GM23338 (cell line): ENCODE measurements at regions not wholly inside any gene's neighbourhood (a gene's known extent, or its start where the extent isn't known, plus 50 kb on each side); places are given as distances from the start of the nearest gene placed in this dataset.
A peak's percentile ranks its signal among the peaks of the same experiment; 100 is the strongest.

Experiments
- ATAC-seq: fragments of 200-7000 bp; cut with Tn5 transposase; 3 replicates; pipeline ENCODE4 v1.9.1; 2020
- DNase-seq: peaks from one replicate; pipeline ENCODE4 v3.0.0-alpha.2; 2015; ENCODE audit warnings: low spot score
- H2AFZ ChIP-seq: fragments of 200-600 bp; sonication (generic); 2 replicates; pipeline ENCODE4 v1.8.0; 2016; ENCODE audit warnings: antibody characterized with exemption, mild to moderate bottlenecking, moderate library complexity
- H3F3A ChIP-seq: fragments of 200-600 bp; sonication (generic); replicated peaks from 2 replicates; pipeline ENCODE4 v1.8.0; 2017; ENCODE audit warnings: antibody characterized with exemption, mixed run types, low read depth
- H3K27ac ChIP-seq: fragments of 200-600 bp; sonication (generic); 2 replicates; pipeline ENCODE4 v1.6.1; 2016; ENCODE audit warnings: low read depth
- H3K27me3 ChIP-seq: fragments of 200-600 bp; sonication (generic); 2 replicates; pipeline ENCODE4 v1.8.0; 2016; ENCODE audit warnings: mild to moderate bottlenecking, mixed run types, moderate library complexity; ENCODE audit not compliant: insufficient read depth
- H3K36me3 ChIP-seq: fragments of 200-600 bp; sonication (generic); 2 replicates; pipeline ENCODE4 v1.8.0; 2016; ENCODE audit warnings: mild to moderate bottlenecking; ENCODE audit not compliant: insufficient read depth
- H3K4me1 ChIP-seq: fragments of 200-600 bp; sonication (generic); 2 replicates; pipeline ENCODE4 v1.8.0; 2016; ENCODE audit warnings: mild to moderate bottlenecking, moderate library complexity; ENCODE audit not compliant: insufficient read depth
- H3K4me2 ChIP-seq: fragments of 200-600 bp; sonication (generic); 2 replicates; pipeline ENCODE4 v1.7.1; 2017; ENCODE audit warnings: mixed run types
- H3K4me3 ChIP-seq: fragments of 200-600 bp; sonication (generic); 2 replicates; pipeline ENCODE4 v1.6.1; 2016; ENCODE audit warnings: mixed run types
- H3K79me2 ChIP-seq: fragments of 200-600 bp; sonication (generic); replicated peaks from 2 replicates; pipeline ENCODE4 v1.8.0; 2017; ENCODE audit warnings: mild to moderate bottlenecking; ENCODE audit not compliant: insufficient read depth
- H3K9me2 ChIP-seq: fragments of 200-600 bp; sonication (generic); 2 replicates; pipeline ENCODE4 v1.8.0; 2017; ENCODE audit not compliant: insufficient read depth
- H4K20me1 ChIP-seq: fragments of 200-600 bp; sonication (generic); replicated peaks from 2 replicates; pipeline ENCODE4 v1.8.0; 2017; ENCODE audit warnings: mild to moderate bottlenecking; ENCODE audit not compliant: insufficient read depth
- H3K27ac Mint-ChIP-seq: 2 replicates; pipeline ENCODE4 v1.8.0; 2020; ENCODE audit warnings: inconsistent platforms, mild to moderate bottlenecking, moderate library complexity, mixed read lengths
- H3K27me3 Mint-ChIP-seq: 3 replicates; pipeline ENCODE4 v1.8.0; 2022; ENCODE audit warnings: low read depth, mild to moderate bottlenecking, moderate library complexity, mixed read lengths, inconsistent platforms; ENCODE audit not compliant: insufficient read depth, poor library complexity
- H3K36me3 Mint-ChIP-seq: 3 replicates; pipeline ENCODE4 v1.8.0; 2021; ENCODE audit warnings: low read depth, mild to moderate bottlenecking, inconsistent platforms, moderate library complexity, mixed read lengths
- H3K4me1 Mint-ChIP-seq: 3 replicates; pipeline ENCODE4 v1.8.0; 2020; ENCODE audit warnings: mild to moderate bottlenecking, inconsistent platforms, mixed read lengths
- H3K4me3 Mint-ChIP-seq: 3 replicates; pipeline ENCODE4 v1.8.0; 2021; ENCODE audit warnings: moderate library complexity, mild to moderate bottlenecking, inconsistent platforms, mixed read lengths
- H3K9me3 Mint-ChIP-seq: 3 replicates; pipeline ENCODE4 v1.8.0; 2020; ENCODE audit warnings: moderate library complexity, mild to moderate bottlenecking, inconsistent platforms, mixed read lengths
- CREB1 ChIP-seq: fragments of 250-450 bp; sonication (Bioruptor Pico); IDR thresholded peaks from 2 replicates; pipeline ENCODE4 v1.5.0; 2020; ENCODE audit warnings: low read depth, mild to moderate bottlenecking, moderate library complexity
- ETS1 ChIP-seq: IDR thresholded peaks from 2 replicates; pipeline ENCODE4 v1.6.1; 2016; ENCODE audit warnings: antibody characterized with exemption
- EZH2phosphoT487 ChIP-seq: fragments of 200-600 bp; sonication (generic); IDR thresholded peaks from one replicate; pipeline ENCODE4 v1.8.1; 2018; ENCODE audit warnings: antibody characterized with exemption; ENCODE audit not compliant: unreplicated experiment
- JUNB ChIP-seq: IDR thresholded peaks from one replicate; pipeline ENCODE4 v1.6.1; 2016; ENCODE audit warnings: antibody characterized with exemption; ENCODE audit not compliant: unreplicated experiment
- NANOG ChIP-seq: IDR thresholded peaks from 2 replicates; pipeline ENCODE4 v1.6.1; 2016; ENCODE audit warnings: antibody characterized with exemption, borderline replicate concordance
- POLR2AphosphoS5 ChIP-seq: IDR thresholded peaks from 2 replicates; pipeline ENCODE4 v1.6.1; 2016; ENCODE audit warnings: antibody characterized with exemption, low read depth
- STAT1 ChIP-seq: IDR thresholded peaks from one replicate; pipeline ENCODE4 v1.6.1; 2016; ENCODE audit warnings: antibody characterized with exemption; ENCODE audit not compliant: unreplicated experiment
- ZNF114 ChIP-seq: fragments of 250-450 bp; sonication (Bioruptor Pico); IDR thresholded peaks from 2 replicates; pipeline ENCODE4 v1.5.0; 2020; ENCODE audit warnings: mild to moderate bottlenecking, moderate library complexity
- ZNF331 ChIP-seq: fragments of 250-450 bp; sonication (Bioruptor Pico); IDR thresholded peaks from 2 replicates; pipeline ENCODE4 v1.5.0; 2020; ENCODE audit warnings: low read depth, mild to moderate bottlenecking, moderate library complexity
- TF ChIP-seq, protein P1 (sequence below): IDR thresholded peaks from one replicate; pipeline ENCODE4 v1.6.1; 2018; ENCODE audit warnings: antibody characterized with exemption; ENCODE audit not compliant: unreplicated experiment
- TF ChIP-seq, protein P2 (sequence below), 2 experiments: fragments of 200-600 bp in 1 of 2; sonication (generic) in 1 of 2; conservative IDR thresholded peaks; 2 replicates each; pipeline versions ENCODE4 v1.5.1 to v1.6.1; 2016 to 2017; ENCODE audit warnings: antibody characterized with exemption in 2 of 2, low read depth in 2 of 2, mild to moderate bottlenecking in 2 of 2, moderate library complexity in 1 of 2

- Histone ChIP-seq H3K36me3 (no peaks in the 10 kb centered on the region), H3K27ac (no peak overlapping the region), H2AFZ (peak overlapping the region; percentile 83), H3K79me2 (no peaks in the 10 kb centered on the region), H3F3A (peaks cover 15% of the 10 kb centered on the region), H3K4me3 (no peak overlapping the region), H3K4me1 (peaks cover 14% of the 10 kb centered on the region), H4K20me1 (no peaks in the 10 kb centered on the region), H3K27me3 (no peaks in the 10 kb centered on the region), H3K4me2 (no peak overlapping the region), H3K9me2 (no peaks in the 10 kb centered on the region)
- Mint-ChIP-seq H3K27me3 (peaks cover 39% of the 10 kb centered on the region), H3K4me3 (no peak overlapping the region; the same call in 2 of the 3 replicates), H3K9me3 (peaks cover 18% of the 10 kb centered on the region), H3K4me1 (peaks cover 25% of the 10 kb centered on the region), H3K27ac (peak overlapping the region; percentile 40; the same call in 1 of the 2 replicates), H3K36me3 (peaks cover 13% of the 10 kb centered on the region)
- ATAC-seq (peak; percentile 22), DNase-seq (no peak)
- no peak for TF ChIP-seq EZH2phosphoT487
- no peak for TF ChIP-seq ZNF114 (CRISPR knock-in tag)
- TF ChIP-seq NANOG: no peak
- TF ChIP-seq STAT1: no peak
- TF ChIP-seq, protein P1, sequence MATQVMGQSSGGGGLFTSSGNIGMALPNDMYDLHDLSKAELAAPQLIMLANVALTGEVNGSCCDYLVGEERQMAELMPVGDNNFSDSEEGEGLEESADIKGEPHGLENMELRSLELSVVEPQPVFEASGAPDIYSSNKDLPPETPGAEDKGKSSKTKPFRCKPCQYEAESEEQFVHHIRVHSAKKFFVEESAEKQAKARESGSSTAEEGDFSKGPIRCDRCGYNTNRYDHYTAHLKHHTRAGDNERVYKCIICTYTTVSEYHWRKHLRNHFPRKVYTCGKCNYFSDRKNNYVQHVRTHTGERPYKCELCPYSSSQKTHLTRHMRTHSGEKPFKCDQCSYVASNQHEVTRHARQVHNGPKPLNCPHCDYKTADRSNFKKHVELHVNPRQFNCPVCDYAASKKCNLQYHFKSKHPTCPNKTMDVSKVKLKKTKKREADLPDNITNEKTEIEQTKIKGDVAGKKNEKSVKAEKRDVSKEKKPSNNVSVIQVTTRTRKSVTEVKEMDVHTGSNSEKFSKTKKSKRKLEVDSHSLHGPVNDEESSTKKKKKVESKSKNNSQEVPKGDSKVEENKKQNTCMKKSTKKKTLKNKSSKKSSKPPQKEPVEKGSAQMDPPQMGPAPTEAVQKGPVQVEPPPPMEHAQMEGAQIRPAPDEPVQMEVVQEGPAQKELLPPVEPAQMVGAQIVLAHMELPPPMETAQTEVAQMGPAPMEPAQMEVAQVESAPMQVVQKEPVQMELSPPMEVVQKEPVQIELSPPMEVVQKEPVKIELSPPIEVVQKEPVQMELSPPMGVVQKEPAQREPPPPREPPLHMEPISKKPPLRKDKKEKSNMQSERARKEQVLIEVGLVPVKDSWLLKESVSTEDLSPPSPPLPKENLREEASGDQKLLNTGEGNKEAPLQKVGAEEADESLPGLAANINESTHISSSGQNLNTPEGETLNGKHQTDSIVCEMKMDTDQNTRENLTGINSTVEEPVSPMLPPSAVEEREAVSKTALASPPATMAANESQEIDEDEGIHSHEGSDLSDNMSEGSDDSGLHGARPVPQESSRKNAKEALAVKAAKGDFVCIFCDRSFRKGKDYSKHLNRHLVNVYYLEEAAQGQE: no peak
- TF ChIP-seq ZNF331 (CRISPR knock-in tag): no peak
- TF ChIP-seq, protein P2, sequence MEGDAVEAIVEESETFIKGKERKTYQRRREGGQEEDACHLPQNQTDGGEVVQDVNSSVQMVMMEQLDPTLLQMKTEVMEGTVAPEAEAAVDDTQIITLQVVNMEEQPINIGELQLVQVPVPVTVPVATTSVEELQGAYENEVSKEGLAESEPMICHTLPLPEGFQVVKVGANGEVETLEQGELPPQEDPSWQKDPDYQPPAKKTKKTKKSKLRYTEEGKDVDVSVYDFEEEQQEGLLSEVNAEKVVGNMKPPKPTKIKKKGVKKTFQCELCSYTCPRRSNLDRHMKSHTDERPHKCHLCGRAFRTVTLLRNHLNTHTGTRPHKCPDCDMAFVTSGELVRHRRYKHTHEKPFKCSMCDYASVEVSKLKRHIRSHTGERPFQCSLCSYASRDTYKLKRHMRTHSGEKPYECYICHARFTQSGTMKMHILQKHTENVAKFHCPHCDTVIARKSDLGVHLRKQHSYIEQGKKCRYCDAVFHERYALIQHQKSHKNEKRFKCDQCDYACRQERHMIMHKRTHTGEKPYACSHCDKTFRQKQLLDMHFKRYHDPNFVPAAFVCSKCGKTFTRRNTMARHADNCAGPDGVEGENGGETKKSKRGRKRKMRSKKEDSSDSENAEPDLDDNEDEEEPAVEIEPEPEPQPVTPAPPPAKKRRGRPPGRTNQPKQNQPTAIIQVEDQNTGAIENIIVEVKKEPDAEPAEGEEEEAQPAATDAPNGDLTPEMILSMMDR (conservative IDR thresholded peaks at IDR 0.05; ENCODE audit: low read depth in 2 of 2): no peak
- no peak for TF ChIP-seq POLR2AphosphoS5
Measured at GRCh38 chr3:194277786-194278130, 73.4 kb downstream of the CPN2 start.

GRCh38 chr3:194278186-194278845 is 72.8 kb downstream of the CPN2 start:
- Histone ChIP-seq H3K4me3 (no peak overlapping the region), H3K79me2 (no peaks in the 10 kb centered on the region), H3F3A (peaks cover 15% of the 10 kb centered on the region), H3K4me2 (no peak overlapping the region), H4K20me1 (no peaks in the 10 kb centered on the region), H3K9me2 (no peaks in the 10 kb centered on the region), H3K27ac (no peak overlapping the region), H3K4me1 (peaks cover 14% of the 10 kb centered on the region), H2AFZ (no peak overlapping the region; the same call in 1 of the 2 replicates), H3K27me3 (no peaks in the 10 kb centered on the region), H3K36me3 (no peaks in the 10 kb centered on the region)
- ATAC-seq (no peak), DNase-seq (no peak)
- Mint-ChIP-seq H3K9me3 (peaks cover 18% of the 10 kb centered on the region), H3K4me3 (no peak overlapping the region; the same call in 2 of the 3 replicates), H3K4me1 (peaks cover 25% of the 10 kb centered on the region), H3K27ac (no peak overlapping the region), H3K36me3 (peaks cover 13% of the 10 kb centered on the region), H3K27me3 (peaks cover 39% of the 10 kb centered on the region)
- TF ChIP-seq CREB1 (CRISPR knock-in tag) (no peak), JUNB (no peak), ZNF114 (CRISPR knock-in tag) (no peak), NANOG (no peak), ZNF331 (CRISPR knock-in tag) (no peak), ETS1 (no peak), EZH2phosphoT487 (no peak), STAT1 (no peak)
- TF ChIP-seq, protein P1: no peak
